Gastrocnemius medialis (tissue), 4 donors: ENCODE measurements at regions not wholly inside any gene's neighbourhood (a gene's known extent, or its start where the extent isn't known, plus 50 kb on each side); places are given as distances from the start of the nearest gene placed in this dataset.

Experiments
- ATAC-seq, 2 donors: fragments of 150-250 bp; one replicate each; pipeline ENCODE4 v1.9.1; 2016
- DNase-seq, 2 donors: peaks; one replicate each; pipeline ENCODE4 v3.0.0-alpha.2; 2019
- H3K27ac ChIP-seq, 4 donors: fragments of 200-600 bp; sonication (generic); 1 replicate in 1 of 4; 2 replicates in 3 of 4; pipeline ENCODE4 v1.5.1; 2016 to 2018; ENCODE audit warnings: mild to moderate bottlenecking in 2 of 4, moderate library complexity in 1 of 4
- H3K27me3 ChIP-seq, 3 donors: fragments of 200-600 bp; sonication (generic) in 2 of 3; 1 replicate in 1 of 3; 2 replicates in 2 of 3; pipeline versions ENCODE4 v1.5.1 to v1.6.0; 2016 to 2019; ENCODE audit warnings: mild to moderate bottlenecking in 1 of 3, moderate library complexity in 1 of 3
- H3K36me3 ChIP-seq, 2 donors: fragments of 200-600 bp; sonication (generic) in 1 of 2; one replicate each; pipeline ENCODE4 v1.5.1; 2017 to 2018
- H3K4me1 ChIP-seq, 2 donors: fragments of 200-600 bp; sonication (generic) in 1 of 2; one replicate each; pipeline ENCODE4 v1.5.1; 2016 to 2017; ENCODE audit warnings: mild to moderate bottlenecking in 2 of 2
- H3K4me3 ChIP-seq, 4 donors: fragments of 200-600 bp; sonication (generic) in 3 of 4; 1 replicate in 1 of 4; 2 replicates in 3 of 4; pipeline ENCODE4 v1.5.1; 2016 to 2019; ENCODE audit warnings: mild to moderate bottlenecking in 2 of 4
- H3K9me3 ChIP-seq, 3 donors: fragments of 200-600 bp; sonication (generic) in 2 of 3; 1 replicate in 1 of 3; 2 replicates in 2 of 3; pipeline ENCODE4 v1.5.1; 2016 to 2019
- CTCF ChIP-seq, 5 experiments: fragments of 450-650 bp in 3 of 5; fragments of 200-600 bp in 2 of 5; sonication (generic) in 2 of 5; IDR thresholded peaks in 4 of 5; conservative IDR thresholded peaks in 1 of 5; 1 replicate in 4 of 5; 2 replicates in 1 of 5; pipeline ENCODE4 v1.5.1; 2016 to 2019; ENCODE audit warnings: antibody characterized with exemption in 5 of 5, mild to moderate bottlenecking in 3 of 5, moderate library complexity in 3 of 5
- POLR2A ChIP-seq, 2 donors: fragments of 450-650 bp; IDR thresholded peaks; one replicate each; pipeline ENCODE4 v1.6.1; 2017; ENCODE audit warnings: antibody characterized with exemption in 2 of 2, mild to moderate bottlenecking in 2 of 2, moderate library complexity in 2 of 2
- in situ Hi-C, 4 donors: fragments of 200-750 bp; cut with MboI; loops; one replicate each; pipeline versions ENCODE4 v1.15.0 to v1.8.0; 2017; ENCODE audit warnings: low sequenced_read_pairs in 4 of 4
- intact Hi-C: fragments of 100-400 bp; cut with DNase I; formaldehyde crosslinking; loops from one replicate; pipeline ENCODE4 v1.15.1; 2023; ENCODE audit warnings: low total_unique reads

DNA sequence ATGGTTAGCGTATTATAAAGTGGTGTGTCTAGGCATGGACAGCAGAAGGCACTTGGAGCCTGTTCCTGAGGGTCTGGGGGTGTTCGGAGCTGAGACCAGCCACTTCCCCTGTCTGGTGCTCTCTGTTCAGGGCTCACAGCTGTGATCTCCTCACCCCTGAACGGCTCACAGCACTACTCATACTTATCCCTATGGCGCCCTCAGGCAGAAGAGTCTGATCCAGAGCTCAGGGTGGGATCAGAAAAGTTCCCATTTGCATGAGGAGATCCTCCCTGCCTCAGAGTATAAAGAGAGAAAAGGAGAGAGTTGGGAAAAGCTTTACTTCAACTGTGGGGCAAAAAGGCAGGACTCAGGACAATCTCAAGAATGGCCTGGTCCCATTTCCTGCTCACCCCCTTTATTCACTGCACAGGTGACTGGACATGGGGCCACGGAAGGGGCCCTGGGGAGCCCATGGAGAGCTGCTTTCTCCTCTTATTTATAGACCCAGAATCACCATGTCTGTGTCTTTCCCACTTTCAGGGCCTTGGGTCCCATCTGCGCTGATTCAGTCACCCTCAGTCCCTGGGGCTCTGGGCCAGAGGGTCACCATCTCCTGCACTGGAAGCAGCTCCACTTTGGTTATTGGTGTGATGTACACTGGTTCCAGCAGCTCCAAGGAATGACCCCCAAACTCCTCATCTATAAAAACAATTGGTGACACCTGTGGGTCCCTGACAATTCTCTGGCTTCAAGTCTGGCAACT, 97.0 kb upstream of the TOP3B start:
- H3K4me3 ChIP-seq: no peak overlapping the region
- intact Hi-C loops (no loop called here), in situ Hi-C loops (no loop called here)
- H3K27ac ChIP-seq: no peak overlapping the region
- peaks cover 0 to 9% (median under 1%) of the 10 kb centered on the region in 3 donors for H3K27me3 ChIP-seq
- no peaks in the 10 kb centered on the region for H3K4me1 ChIP-seq
- TF ChIP-seq CTCF (IDR thresholded peaks at IDR 0.05 in 4 of 5, conservative IDR thresholded peaks at IDR 0.05 in 1 of 5) (no peak), POLR2A (IDR thresholded peaks at IDR 0.05) (no peak)
- H3K36me3 ChIP-seq: no peaks in the 10 kb centered on the region
- ATAC-seq (no peak), DNase-seq (no peak)
- no peaks in the 10 kb centered on the region for H3K9me3 ChIP-seq

- intact Hi-C loops (no loop called here), in situ Hi-C loops (no loop called here)
- Histone ChIP-seq H3K4me3 (no peak overlapping the region), H3K9me3 (no peaks in the 10 kb centered on the region), H3K27me3 (peaks cover 0 to 5% (median 4%) of the 10 kb centered on the region in 3 donors), H3K4me1 (no peaks in the 10 kb centered on the region), H3K36me3 (no peaks in the 10 kb centered on the region), H3K27ac (no peak overlapping the region)
- ATAC-seq (no peak), DNase-seq (no peak)
- TF ChIP-seq CTCF (IDR thresholded peaks at IDR 0.05 in 4 of 5, conservative IDR thresholded peaks at IDR 0.05 in 1 of 5): no peak
- no peak for TF ChIP-seq POLR2A (IDR thresholded peaks at IDR 0.05)
These were observed 95.7 kb upstream of the TOP3B start for GRCh38 chr22:22078329-22078728.

DNA sequence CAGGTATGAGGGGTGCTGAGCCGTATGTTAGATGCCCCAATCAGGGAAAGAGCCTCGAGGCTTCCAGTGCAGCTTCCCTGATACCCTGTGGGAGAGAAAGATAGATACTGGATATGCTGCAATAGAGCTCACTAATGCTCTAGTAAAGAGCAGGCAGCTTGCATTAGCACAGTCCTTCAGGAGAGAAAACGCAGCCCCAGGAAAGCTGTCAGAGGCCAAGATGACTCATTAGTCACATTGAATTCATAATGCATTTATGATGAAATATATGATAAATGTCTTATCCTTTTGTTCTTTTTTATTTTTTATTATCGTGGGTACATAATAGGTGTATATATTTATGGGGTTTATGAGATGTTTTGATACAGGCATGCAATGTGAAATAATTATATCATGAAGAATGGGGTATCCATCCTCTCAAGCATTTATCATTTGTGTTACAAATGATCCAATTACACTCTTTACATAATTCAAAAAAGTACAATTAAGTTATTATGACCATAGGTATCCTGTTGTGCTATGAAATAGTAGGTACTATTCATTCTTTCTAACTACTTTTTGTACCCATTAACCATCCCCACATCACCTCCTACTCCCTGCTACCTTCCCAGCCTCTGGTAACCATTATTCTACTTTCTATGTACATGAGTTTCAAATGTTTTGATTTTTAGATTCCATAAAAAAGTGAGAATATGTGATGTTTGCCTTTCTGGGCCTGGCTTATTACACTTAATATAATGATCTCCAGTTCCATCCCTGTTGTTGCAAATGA, 94.5 kb upstream of the TOP3B start:
- no peak overlapping the region for H3K27ac ChIP-seq
- H3K4me1 ChIP-seq: no peaks in the 10 kb centered on the region
- ATAC-seq (no peak), DNase-seq (no peak)
- H3K9me3 ChIP-seq: no peaks in the 10 kb centered on the region
- TF ChIP-seq POLR2A (IDR thresholded peaks at IDR 0.05): no peak
- no peak for TF ChIP-seq CTCF (IDR thresholded peaks at IDR 0.05 in 4 of 5, conservative IDR thresholded peaks at IDR 0.05 in 1 of 5)
- H3K36me3 ChIP-seq: no peaks in the 10 kb centered on the region
- H3K27me3 ChIP-seq: peaks cover 0 to 4% (median 2%) of the 10 kb centered on the region in 3 donors
- no peak overlapping the region for H3K4me3 ChIP-seq
- intact Hi-C loops: no loop called here
- in situ Hi-C loops: no loop called here

DNA sequence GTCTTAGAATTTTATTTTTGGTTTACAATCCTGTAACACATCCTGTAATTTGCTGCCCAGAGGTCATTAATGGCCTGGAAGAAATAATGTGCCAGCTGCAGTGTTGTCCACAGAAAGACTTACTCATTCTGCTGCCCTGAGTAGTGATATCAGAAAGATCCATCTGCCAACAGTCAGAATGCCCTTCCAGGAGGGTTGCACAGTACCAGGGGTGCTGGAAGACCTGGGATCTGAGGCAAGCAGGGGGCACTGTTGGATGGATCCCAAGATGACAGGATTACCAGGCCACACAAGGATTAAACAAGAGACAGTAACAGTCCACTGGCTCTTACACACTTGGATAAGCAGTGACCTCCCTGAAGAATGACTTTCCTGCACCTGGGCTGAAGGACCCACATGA, 93.8 kb upstream of the TOP3B start:
- in situ Hi-C loops (no loop called here), intact Hi-C loops (no loop called here)
- Histone ChIP-seq H3K9me3 (no peaks in the 10 kb centered on the region), H3K4me1 (no peaks in the 10 kb centered on the region), H3K27ac (no peak overlapping the region), H3K36me3 (no peaks in the 10 kb centered on the region), H3K4me3 (no peak overlapping the region), H3K27me3 (peaks cover 0 to 4% (median 0%) of the 10 kb centered on the region in 3 donors)
- TF ChIP-seq POLR2A (IDR thresholded peaks at IDR 0.05) (no peak), CTCF (IDR thresholded peaks at IDR 0.05 in 4 of 5, conservative IDR thresholded peaks at IDR 0.05 in 1 of 5) (no peak)
- ATAC-seq (no peak), DNase-seq (no peak)
